CD1c-positive myeloid dendritic cell (primary cell): ENCODE measurements at regions not wholly inside any gene's neighbourhood (a gene's known extent, or its start where the extent isn't known, plus 50 kb on each side); places are given as distances from the start of the nearest gene placed in this dataset.
A peak's percentile ranks its signal among the peaks of the same experiment; 100 is the strongest.

ENCODE experiments used
- DNase-seq: peaks from one replicate; pipeline ENCODE4 v3.0.0-alpha.2; 2016; ENCODE audit errors: extremely low spot score

- no peak for DNase-seq
These were observed 126.7 kb downstream of the DKK1 start for GRCh38 chr10:52440612-52441285.

- no peak for DNase-seq
These were observed 128.5 kb downstream of the DKK1 start for GRCh38 chr10:52442576-52442975.

GRCh38 chr10:52443419-52444388 lies 129.6 kb downstream of the DKK1 start:
- DNase-seq = no peak

- DNase-seq = no peak
These were observed 132.3 kb downstream of the DKK1 start for GRCh38 chr10:52446391-52446790.

- no peak for DNase-seq
These were observed 133.9 kb downstream of the DKK1 start for GRCh38 chr10:52447931-52448353.

GRCh38 chr10:52450762-52451291 lies 136.7 kb downstream of the DKK1 start:
- DNase-seq = no peak

- no peak for DNase-seq
These were observed 137.7 kb downstream of the DKK1 start for GRCh38 chr10:52451817-52452216.

- DNase-seq = no peak
These were observed 138.8 kb downstream of the DKK1 start for GRCh38 chr10:52452600-52453493.

- no peak for DNase-seq
These were observed 139.4 kb downstream of the DKK1 start for GRCh38 chr10:52453501-52453900.

- DNase-seq = peak; percentile 35
These were observed 140.4 kb downstream of the DKK1 start for GRCh38 chr10:52454491-52454890.

- no peak for DNase-seq
These were observed 141.0 kb downstream of the DKK1 start for GRCh38 chr10:52455098-52455497.

- DNase-seq = no peak
These were observed 145.0 kb downstream of the DKK1 start for GRCh38 chr10:52459097-52459496.

- DNase-seq = peak; percentile 68
These were observed 149.7 kb downstream of the DKK1 start for GRCh38 chr10:52463826-52464225.

- no peak for DNase-seq
These were observed 150.5 kb downstream of the DKK1 start for GRCh38 chr10:52464368-52465124.

GRCh38 chr10:52465202-52465601 lies 151.1 kb downstream of the DKK1 start:
- DNase-seq = no peak

- DNase-seq = no peak
These were observed 152.4 kb downstream of the DKK1 start for GRCh38 chr10:52466464-52466863.

GRCh38 chr10:52469970-52470705 lies 156.1 kb downstream of the DKK1 start:
- no peak for DNase-seq

GRCh38 chr10:52472406-52473146 lies 158.5 kb downstream of the DKK1 start:
- DNase-seq = no peak

- DNase-seq = no peak
These were observed 160.2 kb downstream of the DKK1 start for GRCh38 chr10:52474265-52474664.
